ENCODE measurements at regions not wholly inside any gene's neighbourhood (a gene's known extent, or its start where the extent isn't known, plus 50 kb on each side); places are given as distances from the start of the nearest gene placed in this dataset.

GRCh38 chr6:105966481-105966880, 119.7 kb upstream of the PRDM1 start:
- no peak for DNase-seq (ENCODE audit: low read depth in 2 of 2)

GRCh38 chr6:105964979-105965760, 121.0 kb upstream of the PRDM1 start:
- DNase-seq (ENCODE audit: low read depth in 2 of 2), result no peak

- no peak for DNase-seq (ENCODE audit: low read depth in 2 of 2)
Observed at GRCh38 chr6:105954148-105954547, 132.0 kb upstream of the PRDM1 start.

GRCh38 chr6:105952772-105953690, 133.1 kb upstream of the PRDM1 start:
- no peak for DNase-seq (ENCODE audit: low read depth in 2 of 2)

GRCh38 chr6:105952326-105952725, 133.8 kb upstream of the PRDM1 start:
- no peak for DNase-seq (ENCODE audit: low read depth in 2 of 2)

- DNase-seq (ENCODE audit: low read depth in 2 of 2), result no peak
Observed at GRCh38 chr6:105951322-105951721, 134.8 kb upstream of the PRDM1 start.

GRCh38 chr6:105949869-105950268, 136.3 kb upstream of the PRDM1 start:
- no peak for DNase-seq (ENCODE audit: low read depth in 2 of 2)

- DNase-seq (ENCODE audit: low read depth in 2 of 2), result no peak
Observed at GRCh38 chr6:105943514-105943913, 142.6 kb upstream of the PRDM1 start.

- DNase-seq (ENCODE audit: low read depth in 2 of 2), result no peak
Observed at GRCh38 chr6:105941621-105942412, 144.3 kb upstream of the PRDM1 start.

- DNase-seq (ENCODE audit: low read depth in 2 of 2), result no peak
Observed at GRCh38 chr6:105940990-105941389, 145.1 kb upstream of the PRDM1 start.

- DNase-seq (ENCODE audit: low read depth in 2 of 2), result no peak
Observed at GRCh38 chr6:105936972-105937371, 149.2 kb upstream of the PRDM1 start.

- DNase-seq (ENCODE audit: low read depth in 2 of 2), result no peak
Observed at GRCh38 chr6:105935416-105935815, 150.7 kb upstream of the PRDM1 start.

GRCh38 chr6:105934708-105935107, 151.4 kb upstream of the PRDM1 start:
- DNase-seq (ENCODE audit: low read depth in 2 of 2), result no peak

- no peak for DNase-seq (ENCODE audit: low read depth in 2 of 2)
Observed at GRCh38 chr6:105932440-105932839, 153.7 kb upstream of the PRDM1 start.

- no peak for DNase-seq (ENCODE audit: low read depth in 2 of 2)
Observed at GRCh38 chr6:105929626-105930025, 156.5 kb upstream of the PRDM1 start.

- DNase-seq (ENCODE audit: low read depth in 2 of 2), result no peak
Observed at GRCh38 chr6:105926318-105926717, 159.8 kb upstream of the PRDM1 start.

- no peak for DNase-seq (ENCODE audit: low read depth in 2 of 2)
Observed at GRCh38 chr6:105925706-105926105, 160.4 kb upstream of the PRDM1 start.

- DNase-seq (ENCODE audit: low read depth in 2 of 2), result no peak
Observed at GRCh38 chr6:105921781-105922180, 164.4 kb upstream of the PRDM1 start.

GRCh38 chr6:105920071-105920470, 166.1 kb upstream of the PRDM1 start:
- DNase-seq (ENCODE audit: low read depth in 2 of 2), result no peak

GRCh38 chr6:105917038-105917695, 169.0 kb upstream of the PRDM1 start:
- no peak for DNase-seq (ENCODE audit: low read depth in 2 of 2)

GRCh38 chr6:105911106-105911629, 175.0 kb upstream of the PRDM1 start:
- DNase-seq (ENCODE audit: low read depth in 2 of 2), result no peak

Data from stimulated activated CD4-positive, alpha-beta T cell treated with anti-CD3 and anti-CD28 coated beads, Interleukin-15, amount 100 ng/mL, for 48 hours (primary cell).